Natural killer cell treated with Interleukin-12 subunit alpha and Interleukin-12 subunit beta and Interleukin-15 and Interleukin-18, amount 100 ng/mL, for 72 hours (primary cell): ENCODE measurements at regions not wholly inside any gene's neighbourhood (a gene's known extent, or its start where the extent isn't known, plus 50 kb on each side); places are given as distances from the start of the nearest gene placed in this dataset.

Experiments used
- ATAC-seq, 2 donors: fragments of 150-1000 bp; cut with Tn5 transposase in 1 of 2; sonication (Bioruptor Pico), chemical (Tn5 transposase) in 1 of 2; 2 replicates each; pipeline ENCODE4 v1.10.0; 2021
- DNase-seq: peaks from one replicate; pipeline ENCODE4 v3.0.0; 2022; ENCODE audit warnings: low spot score
- H3K27ac Mint-ChIP-seq, 2 donors: 1 replicate in 1 of 2; 2 replicates in 1 of 2; pipeline ENCODE4 v1.8.0; 2022; ENCODE audit warnings: mixed read lengths in 2 of 2, mild to moderate bottlenecking in 1 of 2, moderate library complexity in 1 of 2
- H3K27me3 Mint-ChIP-seq, 2 donors: 1 replicate in 1 of 2; 2 replicates in 1 of 2; pipeline ENCODE4 v1.8.0; 2022; ENCODE audit warnings: mixed read lengths in 2 of 2
- H3K36me3 Mint-ChIP-seq: one replicate; pipeline ENCODE4 v1.8.0; 2022; ENCODE audit warnings: mixed read lengths
- H3K4me1 Mint-ChIP-seq, 2 donors: 1 replicate in 1 of 2; 2 replicates in 1 of 2; pipeline ENCODE4 v1.8.0; 2022; ENCODE audit warnings: low read depth in 2 of 2, mixed read lengths in 2 of 2, mild to moderate bottlenecking in 1 of 2
- H3K4me3 Mint-ChIP-seq: one replicate; pipeline ENCODE4 v1.8.0; 2022; ENCODE audit warnings: mixed read lengths
- H3K9me3 Mint-ChIP-seq: 2 replicates; pipeline ENCODE4 v1.8.0; 2022; ENCODE audit warnings: mixed read lengths

GRCh38 chr15:97096303-97096835 lies 765.9 kb downstream of the NR2F2 start:
- no peaks in the 10 kb centered on the region for H3K4me1 Mint-ChIP-seq

GRCh38 chr15:97099040-97099439 lies 768.5 kb downstream of the NR2F2 start:
- no peak for ATAC-seq
- H3K4me3 Mint-ChIP-seq: no peak overlapping the region
- H3K27me3 Mint-ChIP-seq: no peaks in the 10 kb centered on the region
- peaks cover 22% of the 10 kb centered on the region for H3K9me3 Mint-ChIP-seq
- no peaks in the 10 kb centered on the region for H3K36me3 Mint-ChIP-seq
- no peak overlapping the region for H3K27ac Mint-ChIP-seq
- no peaks in the 10 kb centered on the region for H3K4me1 Mint-ChIP-seq
- no peak for DNase-seq

More at GRCh38 chr15:97096303-97096835, 765.9 kb downstream of the NR2F2 start:
- Mint-ChIP-seq H3K9me3 (peaks cover 20% of the 10 kb centered on the region), H3K27ac (no peak overlapping the region), H3K36me3 (no peaks in the 10 kb centered on the region), H3K4me3 (no peak overlapping the region), H3K27me3 (no peaks in the 10 kb centered on the region)
- DNase-seq: no peak
- ATAC-seq: no peak

- Mint-ChIP-seq H3K27ac (no peak overlapping the region), H3K4me1 (no peaks in the 10 kb centered on the region), H3K36me3 (no peaks in the 10 kb centered on the region), H3K9me3 (peaks cover 24% of the 10 kb centered on the region), H3K4me3 (no peak overlapping the region), H3K27me3 (no peaks in the 10 kb centered on the region)
- ATAC-seq: no peak
- no peak for DNase-seq
Measured at GRCh38 chr15:97101572-97101971, 771.1 kb downstream of the NR2F2 start.

GRCh38 chr15:97114900-97115760 lies 784.6 kb downstream of the NR2F2 start:
- Mint-ChIP-seq H3K9me3 (peaks cover 15% of the 10 kb centered on the region), H3K36me3 (no peaks in the 10 kb centered on the region), H3K4me1 (no peaks in the 10 kb centered on the region), H3K27me3 (no peaks in the 10 kb centered on the region), H3K27ac (no peak overlapping the region), H3K4me3 (no peak overlapping the region)
- ATAC-seq: no peak
- no peak for DNase-seq

GRCh38 chr15:97115761-97116070 lies 785.2 kb downstream of the NR2F2 start:
- no peak for DNase-seq
- no peak for ATAC-seq
- H3K36me3 Mint-ChIP-seq: no peaks in the 10 kb centered on the region
- H3K27ac Mint-ChIP-seq: no peak overlapping the region
- no peak overlapping the region for H3K4me3 Mint-ChIP-seq
- no peaks in the 10 kb centered on the region for H3K4me1 Mint-ChIP-seq
- peaks cover 15% of the 10 kb centered on the region for H3K9me3 Mint-ChIP-seq
- no peaks in the 10 kb centered on the region for H3K27me3 Mint-ChIP-seq

- ATAC-seq (no peak), DNase-seq (no peak)
- H3K27ac Mint-ChIP-seq: no peak overlapping the region
- H3K9me3 Mint-ChIP-seq: peaks cover 6% of the 10 kb centered on the region
- no peak overlapping the region for H3K4me3 Mint-ChIP-seq
- H3K27me3 Mint-ChIP-seq: no peaks in the 10 kb centered on the region
- H3K4me1 Mint-ChIP-seq: no peaks in the 10 kb centered on the region
- peaks cover 4% of the 10 kb centered on the region for H3K36me3 Mint-ChIP-seq
Measured at GRCh38 chr15:97124790-97125189, 794.3 kb downstream of the NR2F2 start.

GRCh38 chr15:97126553-97127233 lies 796.2 kb downstream of the NR2F2 start:
- H3K4me3 Mint-ChIP-seq: no peak overlapping the region
- no peaks in the 10 kb centered on the region for H3K27me3 Mint-ChIP-seq
- H3K9me3 Mint-ChIP-seq: peaks cover 11% of the 10 kb centered on the region
- H3K36me3 Mint-ChIP-seq: peaks cover 4% of the 10 kb centered on the region
- no peak for ATAC-seq
- H3K4me1 Mint-ChIP-seq: no peaks in the 10 kb centered on the region
- DNase-seq: no peak
- H3K27ac Mint-ChIP-seq: no peak overlapping the region

- ATAC-seq (no peak), DNase-seq (no peak)
Measured at GRCh38 chr15:97129674-97130073, 799.2 kb downstream of the NR2F2 start.

GRCh38 chr15:97140216-97140615 lies 809.7 kb downstream of the NR2F2 start:
- Mint-ChIP-seq H3K4me1 (no peaks in the 10 kb centered on the region), H3K9me3 (peaks cover 8% of the 10 kb centered on the region), H3K36me3 (no peaks in the 10 kb centered on the region), H3K4me3 (no peak overlapping the region), H3K27ac (no peak overlapping the region), H3K27me3 (no peaks in the 10 kb centered on the region)
- DNase-seq (no peak), ATAC-seq (no peak)

More at GRCh38 chr15:97129674-97130073, 799.2 kb downstream of the NR2F2 start:
- no peaks in the 10 kb centered on the region for H3K27me3 Mint-ChIP-seq
- peaks cover 4% of the 10 kb centered on the region for H3K36me3 Mint-ChIP-seq
- H3K4me1 Mint-ChIP-seq: no peaks in the 10 kb centered on the region
- H3K4me3 Mint-ChIP-seq: no peak overlapping the region
- H3K27ac Mint-ChIP-seq: no peak overlapping the region
- H3K9me3 Mint-ChIP-seq: peaks cover 18% of the 10 kb centered on the region

- no peak for ATAC-seq
- DNase-seq: no peak
- Mint-ChIP-seq H3K4me1 (no peaks in the 10 kb centered on the region), H3K9me3 (peaks cover 4% of the 10 kb centered on the region), H3K36me3 (no peaks in the 10 kb centered on the region), H3K27me3 (no peaks in the 10 kb centered on the region), H3K4me3 (no peak overlapping the region), H3K27ac (no peak overlapping the region)
Measured at GRCh38 chr15:97141360-97141759, 810.9 kb downstream of the NR2F2 start.

- ATAC-seq (no peak), DNase-seq (no peak)
- no peak overlapping the region for H3K27ac Mint-ChIP-seq
- H3K4me1 Mint-ChIP-seq: no peaks in the 10 kb centered on the region
- no peaks in the 10 kb centered on the region for H3K36me3 Mint-ChIP-seq
- no peak overlapping the region for H3K4me3 Mint-ChIP-seq
- no peaks in the 10 kb centered on the region for H3K27me3 Mint-ChIP-seq
- H3K9me3 Mint-ChIP-seq: peaks cover 7% of the 10 kb centered on the region
Measured at GRCh38 chr15:97141871-97142270, 811.4 kb downstream of the NR2F2 start.

GRCh38 chr15:97143592-97144376 lies 813.3 kb downstream of the NR2F2 start:
- no peak overlapping the region for H3K4me3 Mint-ChIP-seq
- no peaks in the 10 kb centered on the region for H3K27me3 Mint-ChIP-seq
- H3K9me3 Mint-ChIP-seq: peaks cover 6% of the 10 kb centered on the region
- H3K4me1 Mint-ChIP-seq: no peaks in the 10 kb centered on the region
- no peaks in the 10 kb centered on the region for H3K36me3 Mint-ChIP-seq
- no peak for DNase-seq
- no peak overlapping the region for H3K27ac Mint-ChIP-seq
- ATAC-seq: no peak

- H3K27me3 Mint-ChIP-seq: no peaks in the 10 kb centered on the region
- H3K27ac Mint-ChIP-seq: no peak overlapping the region
- peaks cover 3% of the 10 kb centered on the region for H3K9me3 Mint-ChIP-seq
- H3K36me3 Mint-ChIP-seq: no peaks in the 10 kb centered on the region
- DNase-seq (no peak), ATAC-seq (no peak)
- H3K4me3 Mint-ChIP-seq: no peak overlapping the region
- no peaks in the 10 kb centered on the region for H3K4me1 Mint-ChIP-seq
Measured at GRCh38 chr15:97144377-97144711, 813.8 kb downstream of the NR2F2 start.
